A549 (cell line): ENCODE measurements at regions not wholly inside any gene's neighbourhood (a gene's known extent, or its start where the extent isn't known, plus 50 kb on each side); places are given as distances from the start of the nearest gene placed in this dataset.

Experiments used
- ATAC-seq, 2 experiments: fragments of 200-7000 bp in 1 of 2; fragments of >200 bp in 1 of 2; cut with Nextera tagmentation in 1 of 2; cut with Tn5 transposase in 1 of 2; 3 replicates each; pipeline versions ENCODE4 v1.8.0 to v1.9.1; 2018 to 2020; ENCODE audit warnings: mild to moderate bottlenecking in 1 of 2, moderate library complexity in 1 of 2
- CTCF ChIA-PET: fragments of 300-600 bp; sonication (Branson Sonifier 250); formaldehyde crosslinking; extraction: SDS; loops from one replicate; lab custom pipeline; 2021; ENCODE audit warnings: antibody characterized with exemption, inconsistent platforms; lab: Yijun Ruan, JAX
- POLR2A ChIA-PET: fragments of 350-600 bp; formaldehyde crosslinking; extraction: SDS; loops from one replicate; lab custom pipeline; 2021; ENCODE audit warnings: antibody characterized with exemption, inconsistent platforms; lab: Yijun Ruan, JAX
- DNase-seq, 2 experiments: peaks; one replicate each; pipeline versions ENCODE4 v3.0.0 to v3.0.0-alpha.2; 2011 to 2016; ENCODE audit warnings: low read depth in 1 of 2, low spot score in 1 of 2
- FAIRE-seq: peaks from 2 replicates; lab custom pipeline; 2011; peaks lifted over from hg19 to GRCh38; lab: Jason Lieb, UNC
- H3K27ac ChIP-seq, 2 experiments: fragments of >200 bp; sonication (Bioruptor Twin); formaldehyde crosslinking; 3 replicates each; pipeline ENCODE4 v1.5.1; 2016 to 2017
- H3K4me1 ChIP-seq: fragments of >200 bp; sonication (Bioruptor Twin); formaldehyde crosslinking; 3 replicates; pipeline ENCODE4 v1.6.1; 2016
- H3K4me2 ChIP-seq: fragments of >200 bp; sonication (Bioruptor Twin); formaldehyde crosslinking; 3 replicates; pipeline ENCODE4 v1.6.1; 2016
- H3K4me3 ChIP-seq: fragments of >200 bp; sonication (Bioruptor Twin); formaldehyde crosslinking; 3 replicates; pipeline ENCODE4 v1.5.1; 2016
- H3K9me3 ChIP-seq: fragments of >200 bp; sonication (Bioruptor Twin); formaldehyde crosslinking; 3 replicates; pipeline ENCODE4 v1.6.1; 2016
- CBX8 ChIP-seq: fragments of 200-600 bp; sonication (generic); IDR thresholded peaks from 2 replicates; pipeline ENCODE4 v1.6.1; 2016
- CHD4 ChIP-seq: fragments of 200-600 bp; sonication (generic); IDR thresholded peaks from 2 replicates; pipeline ENCODE4 v1.6.1; 2016; ENCODE audit warnings: antibody characterized with exemption, mild to moderate bottlenecking, borderline replicate concordance
- CTCF ChIP-seq: fragments of >200 bp; sonication (Bioruptor Twin); formaldehyde crosslinking; IDR thresholded peaks from 3 replicates; pipeline ENCODE4 v1.5.1; 2016
- EHF ChIP-seq: fragments of 250-450 bp; sonication (Bioruptor Pico); IDR thresholded peaks from 2 replicates; pipeline ENCODE4 v1.5.0; 2020; ENCODE audit warnings: mild to moderate bottlenecking
- EHMT2 ChIP-seq: fragments of 200-600 bp; sonication (generic); IDR thresholded peaks from 2 replicates; pipeline ENCODE4 v1.6.1; 2016; ENCODE audit warnings: antibody characterized with exemption, low read depth, mild to moderate bottlenecking, moderate library complexity
- EP300 ChIP-seq, 2 experiments: fragments of >200 bp; sonication (Bioruptor Twin); formaldehyde crosslinking; IDR thresholded peaks; 2 replicates in 1 of 2; 3 replicates in 1 of 2; pipeline ENCODE4 v1.6.1; 2016 to 2017
- FOSL2 ChIP-seq, 2 experiments: fragments of 450-650 bp in 1 of 2; fragments of >200 bp in 1 of 2; sonication (Bioruptor Twin) in 1 of 2; formaldehyde crosslinking; IDR thresholded peaks; 2 replicates each; pipeline versions ENCODE4 v1.5.0 to v1.6.1; 2016 to 2020; ENCODE audit warnings: mild to moderate bottlenecking in 1 of 2, moderate library complexity in 1 of 2
- GATA3 ChIP-seq: IDR thresholded peaks from 2 replicates; pipeline ENCODE4 v1.6.1; 2012; ENCODE audit warnings: borderline replicate concordance
- HDAC2 ChIP-seq: fragments of 200-600 bp; sonication (generic); IDR thresholded peaks from 2 replicates; pipeline ENCODE4 v1.6.1; 2016
- HEYL ChIP-seq: fragments of 250-450 bp; sonication (Bioruptor Pico); IDR thresholded peaks from 2 replicates; pipeline ENCODE4 v1.8.0; 2021; ENCODE audit warnings: mild to moderate bottlenecking, moderate library complexity
- HMGXB4 ChIP-seq: fragments of 250-450 bp; sonication (Bioruptor Pico); IDR thresholded peaks from 2 replicates; pipeline ENCODE4 v1.5.0; 2021; ENCODE audit warnings: mild to moderate bottlenecking, moderate library complexity, borderline replicate concordance
- HOXB13 ChIP-seq: fragments of 250-450 bp; sonication (Bioruptor Pico); IDR thresholded peaks from 2 replicates; pipeline ENCODE4 v1.5.0; 2020; ENCODE audit warnings: low read depth, mild to moderate bottlenecking, moderate library complexity
- HOXB5 ChIP-seq: fragments of 250-450 bp; sonication (Bioruptor Pico); IDR thresholded peaks from 2 replicates; pipeline ENCODE4 v1.5.0; 2020; ENCODE audit warnings: mild to moderate bottlenecking, moderate library complexity
- JUN ChIP-seq, 2 experiments: fragments of >200 bp; sonication (Bioruptor Twin); formaldehyde crosslinking; IDR thresholded peaks; 2 replicates in 1 of 2; 3 replicates in 1 of 2; pipeline ENCODE4 v1.6.1; 2016 to 2017
- JUNB ChIP-seq: fragments of >200 bp; sonication (Bioruptor Twin); formaldehyde crosslinking; IDR thresholded peaks from 2 replicates; pipeline ENCODE4 v1.6.1; 2016
- KDM1A ChIP-seq: fragments of 200-600 bp; sonication (generic); IDR thresholded peaks from 2 replicates; pipeline ENCODE4 v1.6.1; 2016; ENCODE audit warnings: low read depth, mild to moderate bottlenecking
- KDM5A ChIP-seq: fragments of 200-600 bp; sonication (generic); IDR thresholded peaks from 2 replicates; pipeline ENCODE4 v1.6.1; 2016; ENCODE audit warnings: antibody characterized with exemption, mild to moderate bottlenecking
- NFE2L2 ChIP-seq: fragments of 150-350 bp; conservative IDR thresholded peaks from 2 replicates; pipeline ENCODE4 v1.6.1; 2014; ENCODE audit warnings: low read length
- NPAS2 ChIP-seq: fragments of 250-450 bp; sonication (Bioruptor Pico); IDR thresholded peaks from 2 replicates; pipeline ENCODE4 v1.8.0; 2022; ENCODE audit warnings: mild to moderate bottlenecking, moderate library complexity, borderline replicate concordance
- NR3C1 ChIP-seq: fragments of >200 bp; sonication (Bioruptor Twin); formaldehyde crosslinking; IDR thresholded peaks from 3 replicates; pipeline ENCODE4 v1.6.1; 2017
- PHF8 ChIP-seq: fragments of 200-600 bp; sonication (generic); IDR thresholded peaks from 2 replicates; pipeline ENCODE4 v1.6.1; 2016; ENCODE audit warnings: low read depth, mild to moderate bottlenecking, antibody characterized with exemption, moderate library complexity, borderline replicate concordance
- POLR2A ChIP-seq: IDR thresholded peaks from 2 replicates; pipeline ENCODE4 v1.6.1; 2012; ENCODE audit warnings: mild to moderate bottlenecking, low read length
- RAD21 ChIP-seq, 2 experiments: fragments of >200 bp in 1 of 2; sonication (Bioruptor Twin) in 1 of 2; formaldehyde crosslinking in 1 of 2; IDR thresholded peaks in 1 of 2; conservative IDR thresholded peaks in 1 of 2; 2 replicates in 1 of 2; 3 replicates in 1 of 2; pipeline ENCODE4 v1.6.1; 2012 to 2018; ENCODE audit warnings: inconsistent platforms in 1 of 2
- RARB ChIP-seq: fragments of 250-450 bp; sonication (Bioruptor Pico); IDR thresholded peaks from 2 replicates; pipeline ENCODE4 v1.8.0; 2021; ENCODE audit warnings: mild to moderate bottlenecking, moderate library complexity
- ZC3H11A ChIP-seq: fragments of 450-650 bp; IDR thresholded peaks from 2 replicates; pipeline ENCODE4 v1.6.1; 2014; ENCODE audit warnings: antibody characterized with exemption, mild to moderate bottlenecking
- ZNF302 ChIP-seq: fragments of 250-450 bp; sonication (Bioruptor Pico); IDR thresholded peaks from 2 replicates; pipeline ENCODE4 v1.9.0; 2021; ENCODE audit warnings: inconsistent platforms, mild to moderate bottlenecking, moderate library complexity
- ZSCAN20 ChIP-seq: fragments of 250-450 bp; sonication (Bioruptor Pico); IDR thresholded peaks from 2 replicates; pipeline ENCODE4 v1.8.0; 2022; ENCODE audit warnings: mild to moderate bottlenecking, moderate library complexity
- WGBS: methylation state at CpG from one replicate; pipeline ENCODE4 v1.1.6; 2017; ENCODE audit errors: missing lambda C conversion rate; 5-methylcytosine and 5-hydroxymethylcytosine counted together
- TF ChIP-seq, protein P1 (sequence below): fragments of 200-600 bp; sonication (generic); IDR thresholded peaks from 2 replicates; pipeline ENCODE4 v1.6.1; 2016; ENCODE audit warnings: antibody characterized with exemption, mild to moderate bottlenecking, moderate library complexity

DNA sequence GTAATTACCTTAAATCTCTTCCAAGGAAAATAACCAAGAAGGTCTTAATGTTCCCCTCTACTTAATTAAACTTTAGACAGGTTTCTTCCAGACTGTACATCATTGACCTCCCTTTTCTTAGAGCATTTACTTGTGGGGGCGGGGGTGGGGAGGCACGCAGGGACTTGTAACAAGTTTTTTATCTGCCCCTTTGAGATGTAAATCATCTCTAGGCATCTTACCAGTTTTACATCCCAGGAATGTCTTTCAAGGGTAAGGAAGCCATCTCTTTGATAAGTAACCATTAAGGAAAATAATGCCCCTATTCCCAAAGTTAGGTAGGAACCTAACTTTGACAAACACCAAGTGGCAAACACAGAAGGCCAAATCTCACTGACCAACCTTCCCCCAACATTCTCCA, 528.6 kb downstream of the SUCLA2 start (continued):
- TF ChIP-seq FOSL2 (IDR thresholded peaks at IDR 0.05) (no peak), FOSL2 (CRISPR knock-in tag; IDR thresholded peaks at IDR 0.05) (no peak), CHD4 (no peak)

DNA sequence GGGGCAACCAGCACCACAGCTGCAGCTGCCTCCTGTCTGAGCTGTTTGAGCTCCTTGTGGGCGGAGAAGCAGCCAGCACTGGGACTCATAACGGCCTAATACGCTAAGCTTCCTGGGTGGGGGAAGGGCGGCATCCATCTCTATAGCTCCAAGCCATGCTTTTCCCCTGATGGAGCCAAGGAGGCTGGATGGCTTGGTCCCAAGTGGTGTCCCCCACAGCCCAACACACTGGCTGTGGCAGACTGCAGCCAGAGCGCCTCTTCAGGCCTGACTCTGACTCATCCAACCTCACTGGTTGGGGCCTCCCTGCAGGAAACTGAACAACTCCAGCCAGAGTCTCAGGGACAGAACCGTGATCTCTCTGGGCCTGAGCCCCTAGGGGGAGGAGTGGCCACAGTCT, 537.3 kb downstream of the SUCLA2 start:
- no peak for ATAC-seq
- no peak for DNase-seq
- ChIA-PET CTCF (interaction anchor here (0.6 kb wide), 1 partner anchor 40 kb away, joined by 4 read pairs; no protein-coding TSS in a partner anchor), POLR2A (no interaction called here)
- no CpG with 5 or more reads among the region's 6 CpGs for WGBS
- TF ChIP-seq KDM1A (no peak), JUNB (no peak), HEYL (CRISPR knock-in tag) (no peak), NR3C1 (no peak), NFE2L2 (no peak), CTCF (no peak), RARB (CRISPR knock-in tag) (no peak), EHMT2 (no peak), HOXB5 (CRISPR knock-in tag) (no peak), GATA3 (no peak), POLR2A (no peak), JUN (IDR thresholded peaks at IDR 0.05) (no peak), ZC3H11A (no peak), ZSCAN20 (CRISPR knock-in tag) (no peak), KDM5A (no peak), HOXB13 (CRISPR knock-in tag) (no peak), RAD21 (conservative IDR thresholded peaks at IDR 0.05 in 1 of 2, IDR thresholded peaks at IDR 0.05 in 1 of 2) (no peak)
- Histone ChIP-seq H3K4me2 (no peak overlapping the region), H3K27ac (no peak overlapping the region), H3K4me3 (no peak overlapping the region), H3K9me3 (no peaks in the 10 kb centered on the region), H3K4me1 (no peaks in the 10 kb centered on the region)
- FAIRE-seq: no peak

DNA sequence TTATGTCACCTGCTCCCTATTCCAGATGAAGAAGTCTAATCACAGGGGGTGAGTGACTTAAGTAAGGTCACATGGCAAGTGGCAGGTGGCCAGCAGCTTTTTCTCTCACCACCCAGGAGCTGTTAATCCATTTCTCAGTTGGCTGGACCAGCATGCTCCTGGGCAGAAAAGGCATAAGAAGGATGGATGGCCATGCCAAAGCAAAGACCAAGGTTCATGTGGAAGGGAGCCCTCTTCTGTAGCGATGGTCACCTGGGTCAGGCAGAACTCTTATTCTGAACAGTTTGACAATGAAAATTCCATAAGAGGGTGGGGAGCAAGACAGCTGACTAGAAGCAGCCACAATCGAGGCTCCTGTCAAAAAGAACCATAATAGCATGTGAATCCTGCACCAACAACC, 538.1 kb downstream of the SUCLA2 start:
- ChIA-PET CTCF (no interaction called here), POLR2A (no interaction called here)
- DNase-seq: no peak
- Histone ChIP-seq H3K4me3 (no peak overlapping the region), H3K4me2 (no peak overlapping the region), H3K27ac (no peak overlapping the region), H3K9me3 (no peaks in the 10 kb centered on the region), H3K4me1 (no peaks in the 10 kb centered on the region)
- 13% methylated on average over 2 of the region's 2 CpGs for WGBS
- no peak for FAIRE-seq
- no peak for ATAC-seq
- TF ChIP-seq PHF8: no peak
- no peak for TF ChIP-seq NFE2L2
- TF ChIP-seq JUN (IDR thresholded peaks at IDR 0.05): no peak
- no peak for TF ChIP-seq HEYL (CRISPR knock-in tag)
- TF ChIP-seq HOXB5 (CRISPR knock-in tag): no peak
- no peak for TF ChIP-seq CBX8
- no peak for TF ChIP-seq EHF (CRISPR knock-in tag)
- TF ChIP-seq, protein P1, sequence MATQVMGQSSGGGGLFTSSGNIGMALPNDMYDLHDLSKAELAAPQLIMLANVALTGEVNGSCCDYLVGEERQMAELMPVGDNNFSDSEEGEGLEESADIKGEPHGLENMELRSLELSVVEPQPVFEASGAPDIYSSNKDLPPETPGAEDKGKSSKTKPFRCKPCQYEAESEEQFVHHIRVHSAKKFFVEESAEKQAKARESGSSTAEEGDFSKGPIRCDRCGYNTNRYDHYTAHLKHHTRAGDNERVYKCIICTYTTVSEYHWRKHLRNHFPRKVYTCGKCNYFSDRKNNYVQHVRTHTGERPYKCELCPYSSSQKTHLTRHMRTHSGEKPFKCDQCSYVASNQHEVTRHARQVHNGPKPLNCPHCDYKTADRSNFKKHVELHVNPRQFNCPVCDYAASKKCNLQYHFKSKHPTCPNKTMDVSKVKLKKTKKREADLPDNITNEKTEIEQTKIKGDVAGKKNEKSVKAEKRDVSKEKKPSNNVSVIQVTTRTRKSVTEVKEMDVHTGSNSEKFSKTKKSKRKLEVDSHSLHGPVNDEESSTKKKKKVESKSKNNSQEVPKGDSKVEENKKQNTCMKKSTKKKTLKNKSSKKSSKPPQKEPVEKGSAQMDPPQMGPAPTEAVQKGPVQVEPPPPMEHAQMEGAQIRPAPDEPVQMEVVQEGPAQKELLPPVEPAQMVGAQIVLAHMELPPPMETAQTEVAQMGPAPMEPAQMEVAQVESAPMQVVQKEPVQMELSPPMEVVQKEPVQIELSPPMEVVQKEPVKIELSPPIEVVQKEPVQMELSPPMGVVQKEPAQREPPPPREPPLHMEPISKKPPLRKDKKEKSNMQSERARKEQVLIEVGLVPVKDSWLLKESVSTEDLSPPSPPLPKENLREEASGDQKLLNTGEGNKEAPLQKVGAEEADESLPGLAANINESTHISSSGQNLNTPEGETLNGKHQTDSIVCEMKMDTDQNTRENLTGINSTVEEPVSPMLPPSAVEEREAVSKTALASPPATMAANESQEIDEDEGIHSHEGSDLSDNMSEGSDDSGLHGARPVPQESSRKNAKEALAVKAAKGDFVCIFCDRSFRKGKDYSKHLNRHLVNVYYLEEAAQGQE: no peak
- no peak for TF ChIP-seq EP300 (IDR thresholded peaks at IDR 0.05)
- no peak for TF ChIP-seq EHMT2
- no peak for TF ChIP-seq FOSL2 (IDR thresholded peaks at IDR 0.05)
- no peak for TF ChIP-seq FOSL2 (CRISPR knock-in tag; IDR thresholded peaks at IDR 0.05)
- TF ChIP-seq ZNF302 (CRISPR knock-in tag): no peak
- TF ChIP-seq NPAS2 (CRISPR knock-in tag): no peak
- TF ChIP-seq CTCF: no peak
- no peak for TF ChIP-seq HMGXB4 (CRISPR knock-in tag)
- no peak for TF ChIP-seq HDAC2
